Fibroblast of lung (primary cell): ENCODE measurements at regions not wholly inside any gene's neighbourhood (a gene's known extent, or its start where the extent isn't known, plus 50 kb on each side); places are given as distances from the start of the nearest gene placed in this dataset.

Experiments used
- EZH2 ChIP-seq: IDR thresholded peaks from 2 replicates; pipeline ENCODE4 v1.5.1; 2012; ENCODE audit warnings: low read length, control low read depth, mild to moderate bottlenecking; ENCODE audit errors: missing control alignments
- TF ChIP-seq, protein P1 (sequence below), 2 donors: IDR thresholded peaks in 1 of 2; conservative IDR thresholded peaks in 1 of 2; 1 replicate in 1 of 2; 2 replicates in 1 of 2; pipeline ENCODE4 v1.5.1; 2011 to 2012; ENCODE audit warnings: low read length in 2 of 2, control low read depth in 1 of 2, inconsistent platforms in 1 of 2, low read depth in 1 of 2, mild to moderate bottlenecking in 1 of 2

DNA sequence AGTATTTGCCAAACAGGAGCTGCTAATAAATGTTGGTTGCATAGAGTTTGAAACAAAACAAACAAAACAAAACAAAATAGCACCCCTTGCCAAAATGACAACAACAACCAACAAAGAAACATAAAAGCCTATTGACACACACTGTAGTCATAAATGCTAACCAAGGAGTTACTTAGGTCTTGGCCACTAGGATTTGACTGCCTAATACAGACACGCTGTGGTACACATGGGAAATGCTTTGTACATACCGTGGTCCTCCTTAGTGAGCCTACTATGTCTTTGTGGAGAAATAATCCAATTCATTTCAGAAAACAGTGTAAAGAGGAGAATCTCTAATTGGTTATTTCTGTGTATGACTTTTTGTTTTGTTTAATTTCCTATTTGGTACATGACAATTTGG is 53.2 kb upstream of the MTPN start:
- TF ChIP-seq, protein P1, sequence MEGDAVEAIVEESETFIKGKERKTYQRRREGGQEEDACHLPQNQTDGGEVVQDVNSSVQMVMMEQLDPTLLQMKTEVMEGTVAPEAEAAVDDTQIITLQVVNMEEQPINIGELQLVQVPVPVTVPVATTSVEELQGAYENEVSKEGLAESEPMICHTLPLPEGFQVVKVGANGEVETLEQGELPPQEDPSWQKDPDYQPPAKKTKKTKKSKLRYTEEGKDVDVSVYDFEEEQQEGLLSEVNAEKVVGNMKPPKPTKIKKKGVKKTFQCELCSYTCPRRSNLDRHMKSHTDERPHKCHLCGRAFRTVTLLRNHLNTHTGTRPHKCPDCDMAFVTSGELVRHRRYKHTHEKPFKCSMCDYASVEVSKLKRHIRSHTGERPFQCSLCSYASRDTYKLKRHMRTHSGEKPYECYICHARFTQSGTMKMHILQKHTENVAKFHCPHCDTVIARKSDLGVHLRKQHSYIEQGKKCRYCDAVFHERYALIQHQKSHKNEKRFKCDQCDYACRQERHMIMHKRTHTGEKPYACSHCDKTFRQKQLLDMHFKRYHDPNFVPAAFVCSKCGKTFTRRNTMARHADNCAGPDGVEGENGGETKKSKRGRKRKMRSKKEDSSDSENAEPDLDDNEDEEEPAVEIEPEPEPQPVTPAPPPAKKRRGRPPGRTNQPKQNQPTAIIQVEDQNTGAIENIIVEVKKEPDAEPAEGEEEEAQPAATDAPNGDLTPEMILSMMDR (conservative IDR thresholded peaks at IDR 0.05 in 1 of 2, IDR thresholded peaks at IDR 0.05 in 1 of 2; ENCODE audit: low read depth in 1 of 2, low read length in 2 of 2): no peak
- no peak for TF ChIP-seq EZH2
